Activated CD8-positive, alpha-beta memory T cell treated with anti-CD3 and anti-CD28 coated beads for 1 hour (primary cell): ENCODE measurements at regions not wholly inside any gene's neighbourhood (a gene's known extent, or its start where the extent isn't known, plus 50 kb on each side); places are given as distances from the start of the nearest gene placed in this dataset.
"Not testable (repeated sequence)": the region's sequence is repeated elsewhere in the genome, so short reads cannot be mapped to it uniquely, and the experiment has no call there.

Experiments used
- DNase-seq, 2 donors: peaks; one replicate each; pipeline ENCODE4 v3.0.0-alpha.2; 2020; ENCODE audit warnings: low read depth in 1 of 2; ENCODE audit errors: extremely low read depth in 1 of 2

DNA sequence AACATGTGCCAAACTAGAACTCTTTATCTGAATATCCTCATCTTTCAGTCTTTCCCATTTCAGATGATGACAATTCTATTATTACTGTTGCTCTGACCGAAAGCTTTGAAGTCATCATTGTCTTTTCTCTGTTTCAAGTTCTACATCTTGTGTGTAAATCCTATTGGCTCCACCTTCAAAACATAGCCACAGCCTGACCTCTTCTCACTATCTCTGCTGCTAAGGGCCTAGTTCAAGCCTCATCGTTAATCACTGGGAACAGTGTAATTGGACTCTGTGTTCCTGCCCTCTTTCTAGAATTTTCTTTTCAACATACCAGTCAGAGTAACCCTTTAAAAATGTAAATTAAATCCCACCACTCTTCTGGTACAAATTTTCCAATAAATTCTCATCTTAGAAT, 105.1 kb downstream of the OXSM start:
- no peak for DNase-seq

GRCh38 chr3:25895443-25895842, 105.6 kb downstream of the OXSM start:
- no peak for DNase-seq

- DNase-seq, result no peak
Observed at GRCh38 chr3:25897019-25897418, 107.1 kb downstream of the OXSM start.

- no peak for DNase-seq
Observed at GRCh38 chr3:25899352-25900101, 109.6 kb downstream of the OXSM start.

- no peak for DNase-seq
Observed at GRCh38 chr3:25900161-25900560, 110.3 kb downstream of the OXSM start.

- DNase-seq, result no peak
Observed at GRCh38 chr3:25901796-25902195, 111.9 kb downstream of the OXSM start.

- no peak for DNase-seq
Observed at GRCh38 chr3:25902586-25902985, 112.7 kb downstream of the OXSM start.

DNA sequence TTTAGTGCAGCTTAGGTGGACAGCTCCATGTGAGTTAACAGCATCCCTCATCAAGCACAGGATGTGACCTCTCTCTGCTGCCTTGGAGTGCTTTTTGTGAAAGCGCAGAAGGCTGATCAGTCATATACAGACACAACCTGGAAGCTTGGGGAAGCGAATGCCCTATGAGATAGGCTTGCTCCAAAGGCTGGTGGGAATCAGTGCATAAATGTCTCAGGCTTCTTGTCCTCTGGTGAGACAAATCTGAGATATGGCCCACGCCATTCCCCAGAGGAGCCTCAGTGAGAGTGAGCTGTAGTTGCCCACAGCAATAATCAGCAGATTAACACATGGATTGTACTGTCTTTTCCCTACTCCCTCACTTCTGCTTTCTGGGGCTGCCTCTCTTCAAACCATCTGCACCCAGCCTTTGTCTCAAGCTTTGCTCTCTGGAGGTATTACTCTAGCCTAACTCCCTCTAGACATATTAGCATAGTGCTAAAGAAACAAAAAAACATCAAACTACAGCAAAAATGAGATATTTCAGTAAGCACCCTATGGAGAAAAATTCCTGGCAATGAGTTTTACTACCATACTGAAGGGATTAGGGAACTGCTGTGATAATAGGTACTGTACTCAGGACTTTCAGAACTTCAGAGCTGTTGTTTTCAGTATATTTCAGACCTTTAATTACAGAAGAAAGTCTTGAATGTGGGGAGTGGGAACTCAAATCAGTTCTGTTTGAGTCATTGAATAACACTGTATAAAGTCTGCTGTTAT, 113.7 kb downstream of the OXSM start:
- no peak for DNase-seq

- DNase-seq, result no peak
Observed at GRCh38 chr3:25904206-25904605, 114.3 kb downstream of the OXSM start.

DNA sequence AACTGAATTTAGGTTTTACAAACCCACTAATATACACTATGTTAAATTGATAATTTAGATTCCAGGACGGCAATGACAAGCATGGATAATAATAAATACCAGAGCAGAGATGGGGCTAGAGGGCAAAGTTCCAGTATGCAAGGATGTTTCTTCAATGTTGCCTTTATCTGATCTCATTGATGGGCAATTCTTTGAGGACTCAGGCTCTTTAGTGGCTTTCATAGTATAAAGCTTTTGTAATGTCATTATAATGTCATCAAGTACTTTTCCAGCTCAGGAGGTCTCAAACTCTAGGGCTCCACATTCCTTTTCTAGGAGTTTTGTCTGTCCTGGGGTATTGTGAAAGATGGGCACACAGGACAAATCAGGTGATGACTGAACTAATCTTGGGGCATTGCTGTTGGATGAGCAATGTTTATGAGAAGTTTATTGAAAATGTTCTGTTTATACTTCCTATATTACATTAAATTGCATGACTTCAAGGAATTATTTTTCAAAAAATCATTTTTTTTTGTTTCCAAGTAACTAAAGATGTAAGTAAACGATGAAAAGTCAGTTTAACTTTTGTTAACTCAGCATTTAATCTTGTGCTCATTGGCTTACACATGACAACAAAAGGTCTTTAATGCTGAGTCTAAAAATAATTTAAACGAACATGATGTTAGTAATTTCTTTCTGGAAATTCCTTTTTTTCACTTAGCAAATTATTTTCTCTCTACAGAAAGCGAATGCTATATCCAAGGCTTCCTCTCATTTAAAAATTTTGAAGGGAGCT, 116.4 kb downstream of the OXSM start:
- no peak for DNase-seq

DNA sequence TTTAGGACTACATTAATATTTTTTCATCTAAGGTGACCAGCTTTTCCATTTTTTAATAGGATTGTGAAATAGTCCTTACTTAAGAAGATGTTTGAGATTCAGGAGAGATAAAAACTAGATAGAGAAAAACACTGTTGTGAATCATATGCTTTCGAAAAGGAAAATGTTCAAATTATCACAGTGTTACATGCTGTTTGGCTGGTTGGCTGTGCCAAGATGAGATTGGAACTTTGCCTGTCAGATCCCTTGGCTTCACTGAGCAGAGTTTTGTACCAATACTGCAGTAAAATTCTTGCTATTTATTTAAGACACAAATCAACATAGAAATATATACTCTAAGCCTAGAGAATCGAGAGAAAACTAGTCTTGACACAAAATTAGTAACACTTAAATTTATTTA, 117.2 kb downstream of the OXSM start:
- no peak for DNase-seq

GRCh38 chr3:25910105-25910504, 120.2 kb downstream of the OXSM start:
- no peak for DNase-seq

DNA sequence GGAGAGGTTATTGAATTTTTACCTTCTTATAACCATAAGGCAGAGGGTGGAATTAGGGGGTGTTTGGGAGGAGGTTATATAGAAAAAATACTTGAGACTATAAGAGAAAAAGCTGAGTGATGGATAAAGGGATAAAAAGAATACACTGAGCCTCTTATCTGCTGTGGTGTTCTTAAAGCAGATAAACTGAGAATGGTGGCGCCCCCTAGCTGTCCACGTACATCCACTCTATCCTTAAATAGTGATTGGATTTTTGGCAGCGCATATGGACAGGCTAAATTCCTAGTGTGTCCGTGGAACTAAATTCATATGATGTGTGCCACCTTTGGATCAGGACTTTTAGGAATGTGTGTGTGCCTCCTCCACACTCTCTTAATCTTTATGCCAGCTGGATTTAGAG, 121.1 kb downstream of the OXSM start:
- peak in 1 of 2 donors; percentile 16 for DNase-seq

DNA sequence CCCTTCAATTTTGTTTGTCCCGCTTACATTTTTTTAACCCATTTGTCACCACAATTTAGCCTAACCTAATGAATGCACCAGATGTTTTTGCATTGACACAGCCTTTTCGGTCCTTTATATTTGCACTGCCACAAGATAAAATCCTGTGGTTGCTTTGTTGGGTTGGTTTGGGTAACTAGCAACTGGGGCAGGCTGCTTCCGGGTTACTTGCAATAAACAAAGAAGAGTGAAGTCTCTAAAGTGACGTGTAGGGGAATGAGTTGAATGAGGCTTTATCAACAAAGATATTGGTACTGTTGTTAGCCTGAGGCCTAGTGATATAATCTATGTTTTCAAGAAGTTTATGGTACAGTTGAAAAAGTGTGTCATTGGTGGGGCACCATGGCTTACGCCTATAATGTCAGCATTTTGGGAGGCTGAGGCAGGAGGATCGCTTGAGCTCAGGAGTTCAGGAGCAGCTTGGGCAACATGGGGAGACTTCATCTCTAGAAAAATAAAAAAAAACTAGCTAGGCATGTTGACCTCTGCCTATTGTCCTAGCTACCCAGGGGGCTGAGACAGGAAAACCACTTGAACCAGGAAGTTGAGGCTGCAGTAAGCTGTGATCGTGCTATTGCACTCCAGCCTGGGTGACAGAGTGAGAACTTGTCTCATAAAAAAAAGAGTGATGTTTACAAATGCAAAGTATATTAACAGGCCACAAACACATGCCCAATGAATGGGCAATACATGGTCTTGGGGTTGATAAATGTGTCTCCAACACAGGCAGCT, 121.8 kb downstream of the OXSM start:
- DNase-seq, result no peak

- no peak for DNase-seq
Observed at GRCh38 chr3:25913179-25913578, 123.3 kb downstream of the OXSM start.

- no peak for DNase-seq
Observed at GRCh38 chr3:25915673-25916072, 125.8 kb downstream of the OXSM start.

DNA sequence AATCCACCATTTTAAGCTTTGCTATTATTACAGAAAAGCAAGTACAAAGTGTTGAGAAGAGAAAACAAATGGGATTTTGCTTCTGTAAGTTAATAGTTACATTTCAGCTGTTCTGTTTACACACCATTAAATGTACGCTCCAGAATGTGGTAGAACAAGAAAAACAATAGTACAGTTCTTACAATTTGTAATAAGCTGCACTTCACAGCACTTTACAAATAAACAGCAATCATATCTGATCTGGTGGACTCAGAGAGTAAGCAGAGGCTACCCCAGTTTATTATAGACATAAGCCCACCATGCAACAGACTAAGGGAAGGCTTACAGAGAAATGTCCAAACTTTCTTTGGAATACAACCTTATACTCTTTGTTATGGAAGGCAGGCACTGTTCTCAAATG, 126.4 kb downstream of the OXSM start:
- no peak for DNase-seq

DNA sequence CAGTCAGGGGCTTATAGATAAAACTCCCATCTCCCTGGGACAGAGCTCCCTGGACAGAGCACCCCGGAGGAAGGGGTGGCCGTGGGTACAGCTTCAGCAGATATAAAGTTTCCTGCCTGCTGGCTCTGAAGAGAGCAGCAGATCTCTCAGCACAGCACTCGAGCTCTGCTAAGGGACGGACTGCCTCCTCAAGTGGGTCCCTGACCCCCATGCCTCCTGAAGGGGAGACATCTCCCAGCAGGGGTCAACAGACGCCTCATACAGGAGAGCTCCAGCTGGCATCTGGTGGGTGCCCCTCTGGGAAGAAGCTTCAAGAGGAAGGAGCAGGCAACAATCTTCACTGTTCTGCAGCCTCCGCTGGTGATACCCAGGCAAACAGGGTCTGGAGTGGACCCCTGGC, 142.1 kb downstream of the OXSM start:
- DNase-seq, result not testable (repeated sequence)

DNA sequence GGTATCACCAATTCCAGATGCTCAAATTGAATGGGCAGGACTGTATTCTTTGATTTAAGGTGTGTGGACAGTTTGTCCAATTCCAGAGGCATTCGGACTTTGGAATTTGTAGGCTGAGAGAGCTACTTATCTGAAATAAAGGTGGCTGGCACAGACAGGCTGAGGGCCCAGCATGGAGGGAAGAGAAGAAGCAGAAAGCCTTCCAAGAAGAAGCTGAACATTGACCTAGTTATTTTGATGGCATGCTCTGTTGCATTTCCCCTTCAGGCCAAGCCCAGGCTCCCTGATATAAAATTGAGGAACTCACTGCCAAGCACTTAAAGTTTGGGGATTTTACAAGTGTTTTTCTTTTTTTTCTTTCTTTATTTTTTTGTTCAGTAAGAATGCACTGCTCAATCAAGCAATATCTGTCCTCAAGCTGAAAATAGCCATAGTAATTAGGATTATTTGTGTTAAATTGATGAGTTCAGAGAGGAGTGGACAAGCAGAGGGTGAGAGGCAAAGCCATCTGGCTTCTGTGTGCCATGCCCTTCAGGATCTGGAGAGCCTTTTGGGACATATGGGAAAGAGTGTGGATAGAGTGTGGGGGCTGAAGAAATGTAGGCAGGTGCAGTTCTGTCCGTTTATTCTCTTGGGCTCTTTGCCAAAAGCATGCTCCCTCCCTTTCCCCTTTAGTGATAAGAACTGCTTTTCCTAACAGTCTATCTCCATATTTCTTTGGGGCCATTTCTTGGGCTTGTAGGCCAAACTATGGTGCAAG, 148.9 kb downstream of the OXSM start:
- DNase-seq, result no peak

GRCh38 chr3:25940935-25941334, 151.0 kb downstream of the OXSM start:
- no peak for DNase-seq
